T-cell (primary cell): ENCODE measurements at regions not wholly inside any gene's neighbourhood (a gene's known extent, or its start where the extent isn't known, plus 50 kb on each side); places are given as distances from the start of the nearest gene placed in this dataset.

ENCODE experiments used
- ATAC-seq, 4 experiments: fragments of 200-7000 bp in 3 of 4; fragments of 150-1000 bp in 1 of 4; cut with Tn5 transposase; replicated peaks in 1 of 4; 1 replicate in 3 of 4; 2 replicates in 1 of 4; pipeline ENCODE4 v1.10.0; 2021; ENCODE audit warnings: moderate library complexity in 3 of 4, mild to moderate bottlenecking in 2 of 4, moderate number of reproducible peaks in 1 of 4
- CTCF ChIA-PET, 2 donors: fragments of 300-600 bp; sonication (Branson Sonifier 250); formaldehyde crosslinking; loops; one replicate each; lab custom pipeline; 2022; ENCODE audit warnings: antibody characterized with exemption in 2 of 2; lab: Charles Lee
- POLR2A ChIA-PET, 2 donors: fragments of 300-600 bp; sonication (Branson Sonifier 250); formaldehyde crosslinking; loops; one replicate each; lab custom pipeline; 2022; ENCODE audit warnings: antibody characterized with exemption in 2 of 2; lab: Charles Lee
- DNase-seq, 35 experiments: peaks; one replicate each; pipeline versions ENCODE4 v3.0.0 to v3.0.0-alpha.2; 2013 to 2023
- H3K27ac ChIP-seq: one replicate; pipeline ENCODE4 v1.5.1; 2013; ENCODE audit warnings: low read length
- H3K27me3 ChIP-seq, 2 experiments: replicated peaks in 1 of 2; 1 replicate in 1 of 2; 2 replicates in 1 of 2; pipeline versions ENCODE4 v1.6.1 to v1.7.0; 2013; ENCODE audit warnings: low read length in 1 of 2, mixed read lengths in 1 of 2; ENCODE audit not compliant: control insufficient read depth in 2 of 2, insufficient read depth in 2 of 2; ENCODE audit errors: extremely low read depth in 1 of 2
- H3K36me3 ChIP-seq, 2 donors: 1 replicate in 1 of 2; 2 replicates in 1 of 2; pipeline versions ENCODE4 v1.6.1 to v1.7.0; 2013; ENCODE audit warnings: low read length in 1 of 2; ENCODE audit not compliant: control insufficient read depth in 2 of 2, insufficient read depth in 1 of 2; ENCODE audit errors: extremely low read depth in 1 of 2
- H3K4me1 ChIP-seq, 2 experiments: 1 replicate in 1 of 2; 2 replicates in 1 of 2; pipeline versions ENCODE4 v1.6.1 to v1.7.0; 2013; ENCODE audit warnings: low read length in 2 of 2, mixed read lengths in 1 of 2; ENCODE audit not compliant: insufficient read depth in 2 of 2, control insufficient read depth in 1 of 2; ENCODE audit errors: extremely low read depth in 1 of 2
- H3K4me3 ChIP-seq, 2 donors: 1 replicate in 1 of 2; 2 replicates in 1 of 2; pipeline versions ENCODE4 v1.5.1 to v1.7.0; 2013; ENCODE audit warnings: mild to moderate bottlenecking in 2 of 2, low read length in 1 of 2, moderate library complexity in 1 of 2; ENCODE audit not compliant: control insufficient read depth in 1 of 2; ENCODE audit errors: extremely low read depth in 1 of 2
- H3K9me3 ChIP-seq: 2 replicates; pipeline ENCODE4 v1.7.0; 2013
- H3K27ac Mint-ChIP-seq, 2 donors: one replicate each; pipeline ENCODE4 v1.8.0; 2020 to 2021; ENCODE audit warnings: mild to moderate bottlenecking in 2 of 2, mixed read lengths in 2 of 2
- H3K27me3 Mint-ChIP-seq, 2 donors: one replicate each; pipeline ENCODE4 v1.8.0; 2021 to 2022; ENCODE audit warnings: mixed read lengths in 2 of 2
- H3K36me3 Mint-ChIP-seq: one replicate; pipeline ENCODE4 v1.8.0; 2021; ENCODE audit warnings: mixed read lengths
- H3K4me1 Mint-ChIP-seq, 3 donors: one replicate each; pipeline ENCODE4 v1.8.0; 2020 to 2022; ENCODE audit warnings: mixed read lengths in 3 of 3, mild to moderate bottlenecking in 1 of 3
- H3K4me3 Mint-ChIP-seq, 3 donors: one replicate each; pipeline ENCODE4 v1.8.0; 2020 to 2022; ENCODE audit warnings: mild to moderate bottlenecking in 3 of 3, mixed read lengths in 3 of 3, moderate library complexity in 3 of 3
- H3K9me3 Mint-ChIP-seq, 3 donors: one replicate each; pipeline ENCODE4 v1.8.0; 2020 to 2022; ENCODE audit warnings: mixed read lengths in 3 of 3
- WGBS: methylation state at CpG from one replicate; pipeline ENCODE4 v1.1.5; 2013; ENCODE audit warnings: missing lambda C conversion rate; ENCODE audit not compliant: insufficient coverage; 5-methylcytosine and 5-hydroxymethylcytosine counted together

DNA sequence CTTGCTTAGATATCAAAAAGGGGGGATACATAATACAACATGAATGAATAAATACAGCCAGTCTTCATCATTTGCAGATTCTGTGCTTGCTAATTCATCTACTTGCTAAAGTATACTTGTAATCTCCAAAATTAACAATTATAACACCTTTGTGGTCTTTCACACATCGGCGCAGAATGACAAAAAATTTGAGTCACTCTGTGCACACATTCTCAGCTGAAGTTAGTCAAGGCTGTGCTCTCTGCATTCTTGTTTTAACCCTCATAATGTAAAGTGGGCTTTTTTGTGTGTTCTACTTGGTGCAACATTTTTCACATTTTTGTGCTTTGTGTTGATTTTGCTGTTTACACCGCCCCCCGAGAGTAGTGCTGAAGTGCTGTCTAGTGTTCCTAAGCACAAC, 65.8 kb upstream of the GPRIN3 start:
- POLR2A ChIA-PET = no interaction called here
- no peak overlapping the region for H3K4me3 ChIP-seq
- H3K27ac ChIP-seq = no peak overlapping the region
- DNase-seq (no peak), ATAC-seq (no peak)
- no peaks in the 10 kb centered on the region for H3K36me3 ChIP-seq
- 54% methylated on average over 4 of the region's 4 CpGs for WGBS
- H3K27me3 Mint-ChIP-seq = no peaks in the 10 kb centered on the region
- H3K4me1 ChIP-seq = no peaks in the 10 kb centered on the region
- H3K27me3 ChIP-seq = no peaks in the 10 kb centered on the region
- no peaks in the 10 kb centered on the region for H3K9me3 ChIP-seq
- H3K27ac Mint-ChIP-seq = no peak overlapping the region
- H3K4me3 Mint-ChIP-seq = no peak overlapping the region
- CTCF ChIA-PET = interaction anchor here in 1 of 2 donors (0.5 kb wide), 1 partner anchor 1326 kb away, joined by 3 read pairs; no protein-coding TSS in a partner anchor
- no peaks in the 10 kb centered on the region for H3K4me1 Mint-ChIP-seq
- H3K36me3 Mint-ChIP-seq = no peaks in the 10 kb centered on the region
- peaks cover 0 to 9% (median 7%) of the 10 kb centered on the region in 3 donors for H3K9me3 Mint-ChIP-seq

DNA sequence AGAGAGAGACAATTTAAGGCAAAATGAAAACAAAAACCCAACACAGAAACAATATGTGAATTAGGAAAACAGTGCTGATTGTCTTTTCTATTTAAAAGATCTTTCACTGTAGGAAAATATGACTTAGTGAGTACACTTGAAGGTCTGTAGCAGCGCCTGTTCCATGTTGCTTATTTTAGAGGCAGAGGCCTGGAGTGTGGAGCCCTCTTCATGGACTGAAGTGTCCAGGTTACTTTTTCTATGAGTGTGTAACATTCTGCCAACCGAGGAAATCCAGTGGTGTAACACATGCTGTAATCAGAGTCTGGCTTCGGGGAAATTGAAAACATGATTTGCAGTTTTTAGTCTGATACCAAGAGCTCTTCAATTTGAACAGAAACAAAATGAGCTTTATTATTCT, 64.0 kb upstream of the GPRIN3 start:
- Mint-ChIP-seq H3K4me3 (no peak overlapping the region), H3K27ac (no peak overlapping the region), H3K4me1 (peaks cover 6 to 7% (median 7%) of the 10 kb centered on the region in 3 donors), H3K36me3 (no peaks in the 10 kb centered on the region), H3K27me3 (no peaks in the 10 kb centered on the region), H3K9me3 (peaks cover 0 to 4% (median 4%) of the 10 kb centered on the region in 3 donors)
- ChIA-PET CTCF (no interaction called here), POLR2A (no interaction called here)
- WGBS = 70% methylated on average over 3 of the region's 3 CpGs
- no peak for DNase-seq
- ATAC-seq = no peak
- H3K27me3 ChIP-seq = no peaks in the 10 kb centered on the region
- no peaks in the 10 kb centered on the region for H3K9me3 ChIP-seq
- no peaks in the 10 kb centered on the region for H3K4me1 ChIP-seq
- H3K36me3 ChIP-seq = no peaks in the 10 kb centered on the region
- no peak overlapping the region for H3K27ac ChIP-seq
- no peak overlapping the region for H3K4me3 ChIP-seq

GRCh38 chr4:89369581-89369980, 62.0 kb upstream of the GPRIN3 start:
- no peaks in the 10 kb centered on the region for H3K4me1 ChIP-seq
- ATAC-seq = no peak
- no peaks in the 10 kb centered on the region for H3K9me3 ChIP-seq
- no CpG with 5 or more reads among the region's 2 CpGs for WGBS
- CTCF ChIA-PET = no interaction called here
- H3K36me3 Mint-ChIP-seq = no peaks in the 10 kb centered on the region
- peaks cover 6 to 11% (median 8%) of the 10 kb centered on the region in 3 donors for H3K4me1 Mint-ChIP-seq
- DNase-seq = no peak
- no peak overlapping the region for H3K27ac Mint-ChIP-seq
- POLR2A ChIA-PET = no interaction called here
- H3K27me3 ChIP-seq = no peaks in the 10 kb centered on the region
- no peaks in the 10 kb centered on the region for H3K27me3 Mint-ChIP-seq
- peaks cover 0 to 6% (median 4%) of the 10 kb centered on the region in 3 donors for H3K9me3 Mint-ChIP-seq
- H3K4me3 ChIP-seq = no peak overlapping the region
- H3K27ac ChIP-seq = no peak overlapping the region
- H3K36me3 ChIP-seq = no peaks in the 10 kb centered on the region
- H3K4me3 Mint-ChIP-seq = no peak overlapping the region

DNA sequence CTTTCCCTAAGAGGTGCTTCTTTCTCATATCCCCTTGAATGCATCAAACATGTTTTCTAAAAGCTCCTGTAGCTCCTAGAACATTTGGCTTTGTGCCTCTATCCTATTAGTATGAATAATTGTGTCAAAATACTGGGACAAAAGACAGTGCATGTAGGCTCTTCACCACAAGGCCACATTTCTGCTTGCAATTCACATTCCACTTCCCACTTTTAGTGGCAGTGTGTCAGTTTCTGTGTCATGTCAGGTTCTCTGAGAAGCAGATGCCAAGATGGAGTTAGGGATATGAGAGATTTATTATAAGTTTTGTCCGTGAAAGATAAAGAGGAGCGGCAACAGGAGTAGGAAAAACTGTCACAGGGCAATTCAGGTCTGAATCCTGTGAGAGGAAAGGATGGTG, 61.3 kb upstream of the GPRIN3 start:
- whole genome bisulfite sequencing = 100% methylated on average over 2 of the region's 2 CpGs
- POLR2A ChIA-PET = no interaction called here
- H3K27ac Mint-ChIP-seq = no peak overlapping the region

GRCh38 chr4:89365776-89366175, 58.2 kb upstream of the GPRIN3 start:
- Histone ChIP-seq H3K36me3 (no peaks in the 10 kb centered on the region), H3K9me3 (no peaks in the 10 kb centered on the region), H3K4me3 (no peak overlapping the region), H3K27ac (no peak overlapping the region), H3K27me3 (no peaks in the 10 kb centered on the region), H3K4me1 (no peaks in the 10 kb centered on the region)
- peaks cover 6 to 11% (median 8%) of the 10 kb centered on the region in 3 donors for H3K4me1 Mint-ChIP-seq
- peaks cover 0 to 7% (median 6%) of the 10 kb centered on the region in 3 donors for H3K9me3 Mint-ChIP-seq
- H3K27me3 Mint-ChIP-seq = peaks cover 2 to 3% of the 10 kb centered on the region in 2 donors
- CTCF ChIA-PET = no interaction called here
- no peak overlapping the region for H3K4me3 Mint-ChIP-seq
- ATAC-seq = no peak
- DNase-seq = no peak
- POLR2A ChIA-PET = no interaction called here
- no peak overlapping the region for H3K27ac Mint-ChIP-seq
- no peaks in the 10 kb centered on the region for H3K36me3 Mint-ChIP-seq
- WGBS = 29% methylated on average over 1 of the region's 2 CpGs

More for the DNA sequence above, 61.3 kb upstream of the GPRIN3 start:
- DNase-seq (no peak), ATAC-seq (no peak)
- H3K9me3 ChIP-seq = no peaks in the 10 kb centered on the region
- no peaks in the 10 kb centered on the region for H3K4me1 ChIP-seq
- H3K27me3 ChIP-seq = no peaks in the 10 kb centered on the region
- CTCF ChIA-PET = no interaction called here
- H3K27ac ChIP-seq = no peak overlapping the region
- H3K36me3 ChIP-seq = no peaks in the 10 kb centered on the region
- Mint-ChIP-seq H3K9me3 (peaks cover 0 to 7% (median 6%) of the 10 kb centered on the region in 3 donors), H3K36me3 (no peaks in the 10 kb centered on the region), H3K4me1 (peaks cover 6 to 11% (median 8%) of the 10 kb centered on the region in 3 donors), H3K27me3 (peaks cover 0 to 1% of the 10 kb centered on the region in 2 donors), H3K4me3 (no peak overlapping the region)
- H3K4me3 ChIP-seq = no peak overlapping the region

GRCh38 chr4:89365375-89365774, 57.8 kb upstream of the GPRIN3 start:
- no peak overlapping the region for H3K27ac ChIP-seq
- no peak for ATAC-seq
- no peaks in the 10 kb centered on the region for H3K36me3 ChIP-seq
- peaks cover 2 to 3% of the 10 kb centered on the region in 2 donors for H3K27me3 Mint-ChIP-seq
- H3K27ac Mint-ChIP-seq = no peak overlapping the region
- no peak for DNase-seq
- no peak overlapping the region for H3K4me3 ChIP-seq
- H3K27me3 ChIP-seq = no peaks in the 10 kb centered on the region
- ChIA-PET POLR2A (no interaction called here), CTCF (no interaction called here)
- no peaks in the 10 kb centered on the region for H3K36me3 Mint-ChIP-seq
- peaks cover 6 to 11% (median 8%) of the 10 kb centered on the region in 3 donors for H3K4me1 Mint-ChIP-seq
- no peaks in the 10 kb centered on the region for H3K9me3 ChIP-seq
- H3K9me3 Mint-ChIP-seq = peaks cover 0 to 7% (median 6%) of the 10 kb centered on the region in 3 donors
- no peak overlapping the region for H3K4me3 Mint-ChIP-seq
- H3K4me1 ChIP-seq = no peaks in the 10 kb centered on the region

DNA sequence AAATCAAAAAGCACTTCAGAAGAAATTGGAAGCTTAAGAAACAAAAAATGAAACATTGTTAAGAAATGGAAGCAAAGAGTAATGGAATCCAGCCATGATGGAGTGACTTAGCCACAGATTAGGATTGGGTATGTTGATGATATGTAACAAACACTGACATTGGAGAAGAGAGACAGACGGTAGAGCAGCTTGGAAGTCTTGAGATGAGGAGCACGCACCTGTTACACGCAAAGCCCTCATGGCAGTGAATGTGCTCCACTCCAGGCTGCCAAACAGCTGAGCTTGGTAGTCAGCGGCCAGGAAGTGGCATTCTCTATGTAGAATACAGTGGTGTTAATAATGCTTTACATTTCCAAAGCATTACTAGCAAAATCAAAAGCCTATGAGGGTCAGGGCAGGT, 56.9 kb upstream of the GPRIN3 start:
- no peak overlapping the region for H3K27ac ChIP-seq
- no peaks in the 10 kb centered on the region for H3K9me3 ChIP-seq
- 100% methylated on average over 1 of the region's 4 CpGs for WGBS
- no peak overlapping the region for H3K27ac Mint-ChIP-seq
- ATAC-seq (no peak), DNase-seq (no peak)
- no peaks in the 10 kb centered on the region for H3K4me1 ChIP-seq
- no peaks in the 10 kb centered on the region for H3K36me3 Mint-ChIP-seq
- peaks cover 6 to 11% (median 8%) of the 10 kb centered on the region in 3 donors for H3K4me1 Mint-ChIP-seq
- no peaks in the 10 kb centered on the region for H3K27me3 ChIP-seq
- H3K4me3 Mint-ChIP-seq = no peak overlapping the region
- CTCF ChIA-PET = interaction anchor here in 1 of 2 donors (0.6 kb wide), 1 partner anchor 55 kb away, joined by 3 read pairs; no protein-coding TSS in a partner anchor
- H3K9me3 Mint-ChIP-seq = peaks cover 0 to 7% (median 6%) of the 10 kb centered on the region in 3 donors
- no peak overlapping the region for H3K4me3 ChIP-seq
- POLR2A ChIA-PET = no interaction called here
- H3K36me3 ChIP-seq = no peaks in the 10 kb centered on the region
- H3K27me3 Mint-ChIP-seq = peaks cover 2 to 3% of the 10 kb centered on the region in 2 donors
